ENCODE measurements at regions not wholly inside any gene's neighbourhood (a gene's known extent, or its start where the extent isn't known, plus 50 kb on each side); places are given as distances from the start of the nearest gene placed in this dataset.
"Not testable (repeated sequence)": the region's sequence is repeated elsewhere in the genome, so short reads cannot be mapped to it uniquely, and the experiment has no call there.

GRCh38 chr5:85646641-85647040, 971.1 kb upstream of the COX7C start:
- no peak overlapping the region for H3K27ac ChIP-seq (ENCODE audit: low read length)
- H3K36me3 ChIP-seq (ENCODE audit: control insufficient read depth in 2 of 2, insufficient read depth in 2 of 2, low read length in 2 of 2): no peaks in the 10 kb centered on the region
- no peaks in the 10 kb centered on the region for H3K4me1 ChIP-seq (ENCODE audit: control insufficient read depth, insufficient read depth, low read length)
- H3K27me3 ChIP-seq (ENCODE audit: control insufficient read depth in 1 of 2, insufficient read depth in 2 of 2, low read length in 2 of 2): no peaks in the 10 kb centered on the region
- H3K9me3 ChIP-seq (ENCODE audit: control insufficient read depth in 2 of 2, low read length in 2 of 2): no peaks in the 10 kb centered on the region
- H3K4me3 ChIP-seq (ENCODE audit: low read length in 2 of 2): no peak overlapping the region
- H3K9ac ChIP-seq (ENCODE audit: low read length in 2 of 2): no peak overlapping the region

- no peaks in the 10 kb centered on the region for H3K9me3 ChIP-seq (ENCODE audit: control insufficient read depth in 2 of 2, low read length in 2 of 2)
- H3K36me3 ChIP-seq (ENCODE audit: control insufficient read depth in 2 of 2, insufficient read depth in 2 of 2, low read length in 2 of 2): no peaks in the 10 kb centered on the region
- no peaks in the 10 kb centered on the region for H3K4me1 ChIP-seq (ENCODE audit: control insufficient read depth, insufficient read depth, low read length)
- no peak overlapping the region for H3K27ac ChIP-seq (ENCODE audit: low read length)
- H3K9ac ChIP-seq (ENCODE audit: low read length in 2 of 2): no peak overlapping the region
- no peaks in the 10 kb centered on the region for H3K27me3 ChIP-seq (ENCODE audit: control insufficient read depth in 1 of 2, insufficient read depth in 2 of 2, low read length in 2 of 2)
- no peak overlapping the region for H3K4me3 ChIP-seq (ENCODE audit: low read length in 2 of 2)
Measured at GRCh38 chr5:85647349-85648127, 970.2 kb upstream of the COX7C start.

GRCh38 chr5:85648495-85648894, 969.2 kb upstream of the COX7C start:
- Histone ChIP-seq H3K4me1 (ENCODE audit: control insufficient read depth, insufficient read depth, low read length) (no peaks in the 10 kb centered on the region), H3K9me3 (ENCODE audit: control insufficient read depth in 2 of 2, low read length in 2 of 2) (no peaks in the 10 kb centered on the region), H3K36me3 (ENCODE audit: control insufficient read depth in 2 of 2, insufficient read depth in 2 of 2, low read length in 2 of 2) (no peaks in the 10 kb centered on the region), H3K9ac (ENCODE audit: low read length in 2 of 2) (no peak overlapping the region), H3K27ac (ENCODE audit: low read length) (no peak overlapping the region), H3K4me3 (ENCODE audit: low read length in 2 of 2) (no peak overlapping the region), H3K27me3 (ENCODE audit: control insufficient read depth in 1 of 2, insufficient read depth in 2 of 2, low read length in 2 of 2) (no peaks in the 10 kb centered on the region)

- Histone ChIP-seq H3K4me3 (ENCODE audit: low read length in 2 of 2) (no peak overlapping the region), H3K9me3 (ENCODE audit: control insufficient read depth in 2 of 2, low read length in 2 of 2) (no peaks in the 10 kb centered on the region), H3K4me1 (ENCODE audit: control insufficient read depth, insufficient read depth, low read length) (no peaks in the 10 kb centered on the region), H3K9ac (ENCODE audit: low read length in 2 of 2) (no peak overlapping the region), H3K27me3 (ENCODE audit: control insufficient read depth in 1 of 2, insufficient read depth in 2 of 2, low read length in 2 of 2) (no peaks in the 10 kb centered on the region), H3K36me3 (ENCODE audit: control insufficient read depth in 2 of 2, insufficient read depth in 2 of 2, low read length in 2 of 2) (no peaks in the 10 kb centered on the region), H3K27ac (ENCODE audit: low read length) (no peak overlapping the region)
Measured at GRCh38 chr5:85651731-85652130, 966.0 kb upstream of the COX7C start.

GRCh38 chr5:85654144-85654543, 963.6 kb upstream of the COX7C start:
- not testable (repeated sequence) for H3K4me1 ChIP-seq (ENCODE audit: control insufficient read depth, insufficient read depth, low read length); H3K9me3 ChIP-seq (ENCODE audit: control insufficient read depth in 2 of 2, low read length in 2 of 2); H3K9ac ChIP-seq (ENCODE audit: low read length in 2 of 2); H3K27me3 ChIP-seq (ENCODE audit: control insufficient read depth in 1 of 2, insufficient read depth in 2 of 2, low read length in 2 of 2); H3K27ac ChIP-seq (ENCODE audit: low read length); H3K4me3 ChIP-seq (ENCODE audit: low read length in 2 of 2); H3K36me3 ChIP-seq (ENCODE audit: control insufficient read depth in 2 of 2, insufficient read depth in 2 of 2, low read length in 2 of 2)

- H3K36me3 ChIP-seq (ENCODE audit: control insufficient read depth in 2 of 2, insufficient read depth in 2 of 2, low read length in 2 of 2): no peaks in the 10 kb centered on the region
- no peak overlapping the region for H3K27ac ChIP-seq (ENCODE audit: low read length)
Measured at GRCh38 chr5:85656050-85656449, 961.7 kb upstream of the COX7C start.

GRCh38 chr5:85657328-85657727, 960.4 kb upstream of the COX7C start:
- H3K4me1 ChIP-seq (ENCODE audit: control insufficient read depth, insufficient read depth, low read length); H3K9ac ChIP-seq (ENCODE audit: low read length in 2 of 2); H3K4me3 ChIP-seq (ENCODE audit: low read length in 2 of 2); H3K36me3 ChIP-seq (ENCODE audit: control insufficient read depth in 2 of 2, insufficient read depth in 2 of 2, low read length in 2 of 2); H3K27me3 ChIP-seq (ENCODE audit: control insufficient read depth in 1 of 2, insufficient read depth in 2 of 2, low read length in 2 of 2); H3K27ac ChIP-seq (ENCODE audit: low read length); H3K9me3 ChIP-seq (ENCODE audit: control insufficient read depth in 2 of 2, low read length in 2 of 2): not testable (repeated sequence)

More at GRCh38 chr5:85656050-85656449, 961.7 kb upstream of the COX7C start:
- H3K4me3 ChIP-seq (ENCODE audit: low read length in 2 of 2): no peak overlapping the region
- H3K27me3 ChIP-seq (ENCODE audit: control insufficient read depth in 1 of 2, insufficient read depth in 2 of 2, low read length in 2 of 2): no peaks in the 10 kb centered on the region
- H3K4me1 ChIP-seq (ENCODE audit: control insufficient read depth, insufficient read depth, low read length): no peaks in the 10 kb centered on the region
- H3K9me3 ChIP-seq (ENCODE audit: control insufficient read depth in 2 of 2, low read length in 2 of 2): no peaks in the 10 kb centered on the region
- H3K9ac ChIP-seq (ENCODE audit: low read length in 2 of 2): no peak overlapping the region

- H3K4me3 ChIP-seq (ENCODE audit: low read length in 2 of 2); H3K4me1 ChIP-seq (ENCODE audit: control insufficient read depth, insufficient read depth, low read length); H3K27me3 ChIP-seq (ENCODE audit: control insufficient read depth in 1 of 2, insufficient read depth in 2 of 2, low read length in 2 of 2); H3K9me3 ChIP-seq (ENCODE audit: control insufficient read depth in 2 of 2, low read length in 2 of 2); H3K36me3 ChIP-seq (ENCODE audit: control insufficient read depth in 2 of 2, insufficient read depth in 2 of 2, low read length in 2 of 2); H3K27ac ChIP-seq (ENCODE audit: low read length); H3K9ac ChIP-seq (ENCODE audit: low read length in 2 of 2): not testable (repeated sequence)
Measured at GRCh38 chr5:85662969-85663707, 954.6 kb upstream of the COX7C start.

- H3K9me3 ChIP-seq (ENCODE audit: control insufficient read depth in 2 of 2, low read length in 2 of 2): no peaks in the 10 kb centered on the region
- no peaks in the 10 kb centered on the region for H3K27me3 ChIP-seq (ENCODE audit: control insufficient read depth in 1 of 2, insufficient read depth in 2 of 2, low read length in 2 of 2)
- no peak overlapping the region for H3K9ac ChIP-seq (ENCODE audit: low read length in 2 of 2)
- H3K4me3 ChIP-seq (ENCODE audit: low read length in 2 of 2): no peak overlapping the region
- H3K4me1 ChIP-seq (ENCODE audit: control insufficient read depth, insufficient read depth, low read length): no peaks in the 10 kb centered on the region
- no peak overlapping the region for H3K27ac ChIP-seq (ENCODE audit: low read length)
- no peaks in the 10 kb centered on the region for H3K36me3 ChIP-seq (ENCODE audit: control insufficient read depth in 2 of 2, insufficient read depth in 2 of 2, low read length in 2 of 2)
Measured at GRCh38 chr5:85663708-85664031, 954.1 kb upstream of the COX7C start.

GRCh38 chr5:85670417-85670816, 947.3 kb upstream of the COX7C start:
- Histone ChIP-seq H3K4me1 (ENCODE audit: control insufficient read depth, insufficient read depth, low read length) (no peaks in the 10 kb centered on the region), H3K4me3 (ENCODE audit: low read length in 2 of 2) (no peak overlapping the region), H3K27ac (ENCODE audit: low read length) (no peak overlapping the region), H3K9me3 (ENCODE audit: control insufficient read depth in 2 of 2, low read length in 2 of 2) (no peaks in the 10 kb centered on the region), H3K36me3 (ENCODE audit: control insufficient read depth in 2 of 2, insufficient read depth in 2 of 2, low read length in 2 of 2) (no peaks in the 10 kb centered on the region), H3K9ac (ENCODE audit: low read length in 2 of 2) (no peak overlapping the region), H3K27me3 (ENCODE audit: control insufficient read depth in 1 of 2, insufficient read depth in 2 of 2, low read length in 2 of 2) (no peaks in the 10 kb centered on the region)

Data from stomach smooth muscle (tissue), 2 donors.